ENCODE measurements at regions not wholly inside any gene's neighbourhood (a gene's known extent, or its start where the extent isn't known, plus 50 kb on each side); places are given as distances from the start of the nearest gene placed in this dataset.
A peak's percentile ranks its signal among the peaks of the same experiment; 100 is the strongest.

GRCh38 chr1:5273280-5274003 lies 619.0 kb downstream of the AJAP1 start:
- TF ChIP-seq ZNF114 (CRISPR knock-in tag; IDR thresholded peaks at IDR 0.05): no peak
- TF ChIP-seq EZH2phosphoT487 (IDR thresholded peaks at IDR 0.05; ENCODE audit: unreplicated experiment): no peak
- TF ChIP-seq, protein P1, sequence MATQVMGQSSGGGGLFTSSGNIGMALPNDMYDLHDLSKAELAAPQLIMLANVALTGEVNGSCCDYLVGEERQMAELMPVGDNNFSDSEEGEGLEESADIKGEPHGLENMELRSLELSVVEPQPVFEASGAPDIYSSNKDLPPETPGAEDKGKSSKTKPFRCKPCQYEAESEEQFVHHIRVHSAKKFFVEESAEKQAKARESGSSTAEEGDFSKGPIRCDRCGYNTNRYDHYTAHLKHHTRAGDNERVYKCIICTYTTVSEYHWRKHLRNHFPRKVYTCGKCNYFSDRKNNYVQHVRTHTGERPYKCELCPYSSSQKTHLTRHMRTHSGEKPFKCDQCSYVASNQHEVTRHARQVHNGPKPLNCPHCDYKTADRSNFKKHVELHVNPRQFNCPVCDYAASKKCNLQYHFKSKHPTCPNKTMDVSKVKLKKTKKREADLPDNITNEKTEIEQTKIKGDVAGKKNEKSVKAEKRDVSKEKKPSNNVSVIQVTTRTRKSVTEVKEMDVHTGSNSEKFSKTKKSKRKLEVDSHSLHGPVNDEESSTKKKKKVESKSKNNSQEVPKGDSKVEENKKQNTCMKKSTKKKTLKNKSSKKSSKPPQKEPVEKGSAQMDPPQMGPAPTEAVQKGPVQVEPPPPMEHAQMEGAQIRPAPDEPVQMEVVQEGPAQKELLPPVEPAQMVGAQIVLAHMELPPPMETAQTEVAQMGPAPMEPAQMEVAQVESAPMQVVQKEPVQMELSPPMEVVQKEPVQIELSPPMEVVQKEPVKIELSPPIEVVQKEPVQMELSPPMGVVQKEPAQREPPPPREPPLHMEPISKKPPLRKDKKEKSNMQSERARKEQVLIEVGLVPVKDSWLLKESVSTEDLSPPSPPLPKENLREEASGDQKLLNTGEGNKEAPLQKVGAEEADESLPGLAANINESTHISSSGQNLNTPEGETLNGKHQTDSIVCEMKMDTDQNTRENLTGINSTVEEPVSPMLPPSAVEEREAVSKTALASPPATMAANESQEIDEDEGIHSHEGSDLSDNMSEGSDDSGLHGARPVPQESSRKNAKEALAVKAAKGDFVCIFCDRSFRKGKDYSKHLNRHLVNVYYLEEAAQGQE (IDR thresholded peaks at IDR 0.05; ENCODE audit: unreplicated experiment): no peak
- no peak for TF ChIP-seq ZNF331 (CRISPR knock-in tag; IDR thresholded peaks at IDR 0.05; ENCODE audit: low read depth)
- TF ChIP-seq, protein P2, sequence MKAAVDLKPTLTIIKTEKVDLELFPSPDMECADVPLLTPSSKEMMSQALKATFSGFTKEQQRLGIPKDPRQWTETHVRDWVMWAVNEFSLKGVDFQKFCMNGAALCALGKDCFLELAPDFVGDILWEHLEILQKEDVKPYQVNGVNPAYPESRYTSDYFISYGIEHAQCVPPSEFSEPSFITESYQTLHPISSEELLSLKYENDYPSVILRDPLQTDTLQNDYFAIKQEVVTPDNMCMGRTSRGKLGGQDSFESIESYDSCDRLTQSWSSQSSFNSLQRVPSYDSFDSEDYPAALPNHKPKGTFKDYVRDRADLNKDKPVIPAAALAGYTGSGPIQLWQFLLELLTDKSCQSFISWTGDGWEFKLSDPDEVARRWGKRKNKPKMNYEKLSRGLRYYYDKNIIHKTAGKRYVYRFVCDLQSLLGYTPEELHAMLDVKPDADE (IDR thresholded peaks at IDR 0.05): no peak
- TF ChIP-seq ZNF462 (CRISPR knock-in tag; IDR thresholded peaks at IDR 0.05): no peak
- no peak for TF ChIP-seq EZH2 (IDR thresholded peaks at IDR 0.05; ENCODE audit: low read depth, unreplicated experiment)
- no peak for TF ChIP-seq CREB1 (CRISPR knock-in tag; IDR thresholded peaks at IDR 0.05; ENCODE audit: low read depth)
- TF ChIP-seq CTCF (conservative IDR thresholded peaks at IDR 0.05; ENCODE audit: low read depth in 2 of 2): no peak
- no peak for TF ChIP-seq NANOG (IDR thresholded peaks at IDR 0.05; ENCODE audit: borderline replicate concordance)
- TF ChIP-seq JUNB (IDR thresholded peaks at IDR 0.05; ENCODE audit: unreplicated experiment): no peak
- Histone ChIP-seq H3K9me2 (ENCODE audit: insufficient read depth) (no peaks in the 10 kb centered on the region), H3K4me3 (no peak overlapping the region), H2AFZ (no peak overlapping the region), H3K4me1 (ENCODE audit: insufficient read depth) (no peaks in the 10 kb centered on the region), H3K4me2 (no peak overlapping the region), H3K79me2 (replicated peaks; ENCODE audit: insufficient read depth) (no peaks in the 10 kb centered on the region), H4K20me1 (replicated peaks; ENCODE audit: insufficient read depth) (no peaks in the 10 kb centered on the region), H3K27ac (ENCODE audit: low read depth) (no peak overlapping the region), H3K36me3 (ENCODE audit: insufficient read depth) (peaks cover 3% of the 10 kb centered on the region; the same call in 1 of the 2 replicates), H3F3A (replicated peaks; ENCODE audit: low read depth) (no peaks in the 10 kb centered on the region), H3K27me3 (ENCODE audit: insufficient read depth) (no peaks in the 10 kb centered on the region)
- ATAC-seq (peak; percentile 60; the same call in 2 of the 3 replicates), DNase-seq (ENCODE audit: low spot score) (no peak)
- Mint-ChIP-seq H3K4me1 (peaks cover 16% of the 10 kb centered on the region), H3K9me3 (peaks cover 16% of the 10 kb centered on the region), H3K27me3 (ENCODE audit: insufficient read depth, low read depth, poor library complexity) (peaks cover 11% of the 10 kb centered on the region), H3K4me3 (no peak overlapping the region), H3K36me3 (ENCODE audit: low read depth) (peaks cover 4% of the 10 kb centered on the region), H3K27ac (no peak overlapping the region)
